HepG2 (cell line): ENCODE measurements at regions not wholly inside any gene's neighbourhood (a gene's known extent, or its start where the extent isn't known, plus 50 kb on each side); places are given as distances from the start of the nearest gene placed in this dataset.

Experiments used
- CCAR2 ChIP-seq: fragments of 200-400 bp; formaldehyde crosslinking; optimal IDR thresholded peaks from 2 replicates; pipeline ENCODE3; 2018; ENCODE audit warnings: low read depth, mild to moderate bottlenecking, low read length, moderate library complexity
- GABPB1 ChIP-seq: IDR thresholded peaks from 2 replicates; pipeline ENCODE4 v1.6.1; 2016; ENCODE audit warnings: mild to moderate bottlenecking, missing genetic modification reagents, moderate library complexity, missing compliant biosample characterization
- MED1 ChIP-seq: sonication (generic); formaldehyde crosslinking; IDR thresholded peaks from 2 replicates; pipeline ENCODE4 v1.4.0; 2020; ENCODE audit warnings: missing genetic modification reagents
- NFIB ChIP-seq: sonication (generic); formaldehyde crosslinking; IDR thresholded peaks from 2 replicates; pipeline ENCODE4 v1.9.0; 2021; ENCODE audit warnings: missing genetic modification reagents, mild to moderate bottlenecking, borderline replicate concordance
- PRMT3 ChIP-seq: sonication (generic); formaldehyde crosslinking; IDR thresholded peaks from 2 replicates; pipeline ENCODE4 v1.8.1; 2022; ENCODE audit warnings: low read depth, mild to moderate bottlenecking, moderate library complexity, missing genetic modification reagents, borderline replicate concordance
- ZNF777 ChIP-seq: sonication (generic); formaldehyde crosslinking; IDR thresholded peaks from 2 replicates; pipeline ENCODE4 v1.4.0; 2020; ENCODE audit warnings: missing genetic modification reagents
- TF ChIP-seq, protein P1 (sequence below): sonication (generic); formaldehyde crosslinking; IDR thresholded peaks from one replicate; pipeline ENCODE4 v1.5.1; 2020; ENCODE audit warnings: mild to moderate bottlenecking, missing genetic modification reagents; ENCODE audit errors: not compliant biosample characterization
- TF ChIP-seq, protein P2 (sequence below): IDR thresholded peaks from 2 replicates; pipeline ENCODE4 v1.4.0; 2020; ENCODE audit warnings: mild to moderate bottlenecking, missing genetic modification reagents
- TF ChIP-seq, protein P3 (sequence below): sonication (generic); formaldehyde crosslinking; IDR thresholded peaks from 2 replicates; pipeline ENCODE4 v1.4.0; 2020; ENCODE audit warnings: mild to moderate bottlenecking, missing genetic modification reagents

DNA sequence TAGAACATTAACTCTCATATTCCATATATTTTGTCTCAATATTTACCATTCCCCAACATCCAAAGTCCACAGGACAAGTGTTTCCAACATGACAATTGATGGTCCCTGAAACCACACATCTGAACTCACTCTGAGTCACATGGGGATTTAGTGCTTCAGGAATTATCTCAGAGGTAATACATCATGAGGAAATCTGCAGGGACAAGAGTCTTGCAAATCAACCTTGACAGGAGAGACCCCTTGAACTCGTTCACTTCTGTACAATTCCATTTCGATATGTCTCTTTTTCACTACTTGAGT lies 119.7 kb upstream of the ABCA1 start (continued):
- TF ChIP-seq, protein P1, sequence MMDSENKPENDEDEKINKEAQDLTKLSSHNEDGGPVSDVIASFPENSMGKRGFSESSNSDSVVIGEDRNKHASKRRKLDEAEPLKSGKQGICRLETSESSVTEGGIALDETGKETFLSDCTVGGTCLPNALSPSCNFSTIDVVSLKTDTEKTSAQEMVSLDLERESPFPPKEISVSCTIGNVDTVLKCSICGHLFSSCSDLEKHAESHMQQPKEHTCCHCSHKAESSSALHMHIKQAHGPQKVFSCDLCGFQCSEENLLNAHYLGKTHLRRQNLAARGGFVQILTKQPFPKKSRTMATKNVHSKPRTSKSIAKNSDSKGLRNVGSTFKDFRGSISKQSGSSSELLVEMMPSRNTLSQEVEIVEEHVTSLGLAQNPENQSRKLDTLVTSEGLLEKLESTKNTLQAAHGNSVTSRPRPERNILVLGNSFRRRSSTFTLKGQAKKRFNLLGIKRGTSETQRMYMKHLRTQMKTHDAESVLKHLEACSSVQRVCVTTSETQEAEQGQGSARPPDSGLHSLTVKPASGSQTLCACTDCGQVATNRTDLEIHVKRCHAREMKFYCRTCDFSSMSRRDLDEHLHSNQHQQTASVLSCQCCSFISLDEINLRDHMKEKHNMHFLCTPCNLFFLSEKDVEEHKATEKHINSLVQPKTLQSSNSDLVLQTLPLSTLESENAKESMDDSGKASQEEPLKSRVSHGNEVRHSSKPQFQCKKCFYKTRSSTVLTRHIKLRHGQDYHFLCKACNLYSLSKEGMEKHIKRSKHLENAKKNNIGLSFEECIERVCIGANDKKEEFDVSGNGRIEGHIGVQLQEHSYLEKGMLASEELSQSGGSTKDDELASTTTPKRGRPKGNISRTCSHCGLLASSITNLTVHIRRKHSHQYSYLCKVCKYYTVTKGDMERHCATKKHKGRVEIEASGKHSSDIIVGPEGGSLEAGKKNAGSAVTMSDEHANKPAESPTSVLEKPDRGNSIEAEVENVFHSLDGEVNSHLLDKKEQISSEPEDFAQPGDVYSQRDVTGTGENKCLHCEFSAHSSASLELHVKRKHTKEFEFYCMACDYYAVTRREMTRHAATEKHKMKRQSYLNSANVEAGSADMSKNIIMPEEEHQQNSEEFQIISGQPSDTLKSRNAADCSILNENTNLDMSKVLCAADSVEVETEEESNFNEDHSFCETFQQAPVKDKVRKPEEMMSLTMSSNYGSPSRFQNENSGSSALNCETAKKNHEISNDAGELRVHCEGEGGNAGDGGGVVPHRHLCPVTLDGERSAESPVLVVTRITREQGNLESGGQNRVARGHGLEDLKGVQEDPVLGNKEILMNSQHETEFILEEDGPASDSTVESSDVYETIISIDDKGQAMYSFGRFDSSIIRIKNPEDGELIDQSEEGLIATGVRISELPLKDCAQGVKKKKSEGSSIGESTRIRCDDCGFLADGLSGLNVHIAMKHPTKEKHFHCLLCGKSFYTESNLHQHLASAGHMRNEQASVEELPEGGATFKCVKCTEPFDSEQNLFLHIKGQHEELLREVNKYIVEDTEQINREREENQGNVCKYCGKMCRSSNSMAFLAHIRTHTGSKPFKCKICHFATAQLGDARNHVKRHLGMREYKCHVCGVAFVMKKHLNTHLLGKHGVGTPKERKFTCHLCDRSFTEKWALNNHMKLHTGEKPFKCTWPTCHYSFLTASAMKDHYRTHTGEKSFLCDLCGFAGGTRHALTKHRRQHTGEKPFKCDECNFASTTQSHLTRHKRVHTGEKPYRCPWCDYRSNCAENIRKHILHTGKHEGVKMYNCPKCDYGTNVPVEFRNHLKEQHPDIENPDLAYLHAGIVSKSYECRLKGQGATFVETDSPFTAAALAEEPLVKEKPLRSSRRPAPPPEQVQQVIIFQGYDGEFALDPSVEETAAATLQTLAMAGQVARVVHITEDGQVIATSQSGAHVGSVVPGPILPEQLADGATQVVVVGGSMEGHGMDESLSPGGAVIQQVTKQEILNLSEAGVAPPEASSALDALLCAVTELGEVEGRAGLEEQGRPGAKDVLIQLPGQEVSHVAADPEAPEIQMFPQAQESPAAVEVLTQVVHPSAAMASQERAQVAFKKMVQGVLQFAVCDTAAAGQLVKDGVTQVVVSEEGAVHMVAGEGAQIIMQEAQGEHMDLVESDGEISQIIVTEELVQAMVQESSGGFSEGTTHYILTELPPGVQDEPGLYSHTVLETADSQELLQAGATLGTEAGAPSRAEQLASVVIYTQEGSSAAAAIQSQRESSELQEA, result no peak
- TF ChIP-seq MED1 (CRISPR knock-in tag) (no peak), PRMT3 (no peak), CCAR2 (no peak), NFIB (CRISPR knock-in tag) (no peak), ZNF777 (no peak), GABPB1 (CRISPR knock-in tag) (no peak)
- TF ChIP-seq, protein P2, sequence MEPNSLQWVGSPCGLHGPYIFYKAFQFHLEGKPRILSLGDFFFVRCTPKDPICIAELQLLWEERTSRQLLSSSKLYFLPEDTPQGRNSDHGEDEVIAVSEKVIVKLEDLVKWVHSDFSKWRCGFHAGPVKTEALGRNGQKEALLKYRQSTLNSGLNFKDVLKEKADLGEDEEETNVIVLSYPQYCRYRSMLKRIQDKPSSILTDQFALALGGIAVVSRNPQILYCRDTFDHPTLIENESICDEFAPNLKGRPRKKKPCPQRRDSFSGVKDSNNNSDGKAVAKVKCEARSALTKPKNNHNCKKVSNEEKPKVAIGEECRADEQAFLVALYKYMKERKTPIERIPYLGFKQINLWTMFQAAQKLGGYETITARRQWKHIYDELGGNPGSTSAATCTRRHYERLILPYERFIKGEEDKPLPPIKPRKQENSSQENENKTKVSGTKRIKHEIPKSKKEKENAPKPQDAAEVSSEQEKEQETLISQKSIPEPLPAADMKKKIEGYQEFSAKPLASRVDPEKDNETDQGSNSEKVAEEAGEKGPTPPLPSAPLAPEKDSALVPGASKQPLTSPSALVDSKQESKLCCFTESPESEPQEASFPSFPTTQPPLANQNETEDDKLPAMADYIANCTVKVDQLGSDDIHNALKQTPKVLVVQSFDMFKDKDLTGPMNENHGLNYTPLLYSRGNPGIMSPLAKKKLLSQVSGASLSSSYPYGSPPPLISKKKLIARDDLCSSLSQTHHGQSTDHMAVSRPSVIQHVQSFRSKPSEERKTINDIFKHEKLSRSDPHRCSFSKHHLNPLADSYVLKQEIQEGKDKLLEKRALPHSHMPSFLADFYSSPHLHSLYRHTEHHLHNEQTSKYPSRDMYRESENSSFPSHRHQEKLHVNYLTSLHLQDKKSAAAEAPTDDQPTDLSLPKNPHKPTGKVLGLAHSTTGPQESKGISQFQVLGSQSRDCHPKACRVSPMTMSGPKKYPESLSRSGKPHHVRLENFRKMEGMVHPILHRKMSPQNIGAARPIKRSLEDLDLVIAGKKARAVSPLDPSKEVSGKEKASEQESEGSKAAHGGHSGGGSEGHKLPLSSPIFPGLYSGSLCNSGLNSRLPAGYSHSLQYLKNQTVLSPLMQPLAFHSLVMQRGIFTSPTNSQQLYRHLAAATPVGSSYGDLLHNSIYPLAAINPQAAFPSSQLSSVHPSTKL (CRISPR knock-in tag), result peak; percentile 63; the same call in 1 of the 2 replicates
- TF ChIP-seq, protein P3, sequence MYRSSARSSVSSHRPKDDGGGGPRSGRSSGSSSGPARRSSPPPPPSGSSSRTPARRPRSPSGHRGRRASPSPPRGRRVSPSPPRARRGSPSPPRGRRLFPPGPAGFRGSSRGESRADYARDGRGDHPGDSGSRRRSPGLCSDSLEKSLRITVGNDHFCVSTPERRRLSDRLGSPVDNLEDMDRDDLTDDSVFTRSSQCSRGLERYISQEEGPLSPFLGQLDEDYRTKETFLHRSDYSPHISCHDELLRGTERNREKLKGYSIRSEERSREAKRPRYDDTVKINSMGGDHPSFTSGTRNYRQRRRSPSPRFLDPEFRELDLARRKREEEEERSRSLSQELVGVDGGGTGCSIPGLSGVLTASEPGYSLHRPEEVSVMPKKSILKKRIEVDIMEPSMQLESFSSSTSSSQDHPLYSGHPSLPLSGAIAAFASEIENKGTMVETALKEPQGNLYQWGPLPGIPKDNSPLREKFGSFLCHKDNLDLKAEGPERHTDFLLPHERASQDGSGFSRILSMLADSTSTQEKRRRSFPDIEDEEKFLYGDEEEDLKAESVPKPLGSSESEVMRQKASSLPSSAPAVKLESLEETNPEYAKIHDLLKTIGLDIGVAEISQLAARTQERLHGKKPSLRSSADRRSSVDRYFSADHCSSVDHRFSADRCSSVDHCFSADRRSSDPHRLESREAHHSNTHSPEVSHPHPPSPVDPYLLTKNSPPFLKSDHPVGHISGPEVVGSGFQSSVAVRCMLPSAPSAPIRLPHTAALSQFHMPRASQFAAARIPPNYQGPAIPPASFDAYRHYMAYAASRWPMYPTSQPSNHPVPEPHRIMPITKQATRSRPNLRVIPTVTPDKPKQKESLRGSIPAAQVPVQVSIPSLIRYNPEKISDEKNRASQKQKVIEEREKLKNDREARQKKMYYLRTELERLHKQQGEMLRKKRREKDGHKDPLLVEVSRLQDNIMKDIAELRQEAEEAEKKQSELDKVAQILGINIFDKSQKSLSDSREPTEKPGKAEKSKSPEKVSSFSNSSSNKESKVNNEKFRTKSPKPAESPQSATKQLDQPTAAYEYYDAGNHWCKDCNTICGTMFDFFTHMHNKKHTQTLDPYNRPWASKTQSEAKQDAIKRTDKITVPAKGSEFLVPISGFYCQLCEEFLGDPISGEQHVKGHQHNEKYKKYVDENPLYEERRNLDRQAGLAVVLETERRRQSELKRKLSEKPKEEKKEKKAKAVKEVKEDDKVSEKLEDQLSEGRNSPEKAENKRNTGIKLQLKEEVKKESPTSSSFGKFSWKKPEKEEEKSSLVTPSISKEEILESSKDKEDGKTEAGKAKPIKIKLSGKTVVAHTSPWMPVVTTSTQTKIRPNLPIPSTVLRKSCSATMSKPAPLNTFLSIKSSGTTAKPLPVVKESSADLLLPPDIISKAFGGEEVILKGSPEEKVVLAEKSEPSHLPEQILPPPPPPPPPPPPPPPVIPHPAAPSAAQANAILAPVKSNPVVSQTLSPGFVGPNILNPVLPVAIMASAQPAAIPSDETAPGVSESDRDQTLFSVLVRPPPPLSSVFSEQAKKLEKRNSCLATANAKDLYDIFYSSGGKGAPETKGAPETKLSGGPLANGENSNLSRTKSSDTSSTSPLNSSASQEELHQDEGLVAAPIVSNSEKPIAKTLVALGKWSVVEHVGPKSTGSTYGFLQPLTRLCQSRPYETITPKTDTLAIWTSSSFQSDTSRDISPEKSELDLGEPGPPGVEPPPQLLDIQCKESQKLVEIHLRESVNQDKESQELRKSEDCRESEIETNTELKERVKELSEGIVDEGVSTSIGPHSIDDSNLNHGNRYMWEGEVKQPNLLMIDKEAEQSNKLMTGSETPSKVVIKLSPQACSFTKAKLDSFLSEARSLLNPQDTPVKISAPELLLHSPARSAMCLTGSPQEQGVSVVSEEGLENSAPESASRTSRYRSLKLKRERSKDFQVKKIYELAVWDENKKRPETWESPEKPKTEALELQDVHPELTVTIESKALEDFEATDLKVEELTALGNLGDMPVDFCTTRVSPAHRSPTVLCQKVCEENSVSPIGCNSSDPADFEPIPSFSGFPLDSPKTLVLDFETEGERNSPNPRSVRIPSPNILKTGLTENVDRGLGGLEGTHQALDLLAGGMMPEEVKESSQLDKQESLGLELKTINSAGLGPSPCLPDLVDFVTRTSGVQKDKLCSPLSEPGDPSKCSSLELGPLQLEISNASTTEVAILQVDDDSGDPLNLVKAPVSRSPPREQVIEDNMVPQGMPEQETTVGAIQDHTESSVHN (CRISPR knock-in tag), result no peak
